ENCODE measurements at regions not wholly inside any gene's neighbourhood (a gene's known extent, or its start where the extent isn't known, plus 50 kb on each side); places are given as distances from the start of the nearest gene placed in this dataset.

GRCh38 chr19:27972291-27973040, 1240.5 kb downstream of the UQCRFS1 start:
- Histone ChIP-seq H3K4me3 (ENCODE audit: control insufficient read depth in 1 of 2, extremely low read depth in 1 of 2, low read length in 1 of 2) (no peak overlapping the region), H3K27me3 (replicated peaks in 1 of 2; ENCODE audit: control insufficient read depth in 2 of 2, extremely low read depth in 1 of 2, insufficient read depth in 2 of 2, low read length in 1 of 2) (no peaks in the 10 kb centered on the region)
- H3K36me3 Mint-ChIP-seq, result no peaks in the 10 kb centered on the region

GRCh38 chr19:27971869-27972268, 1241.1 kb downstream of the UQCRFS1 start:
- Mint-ChIP-seq H3K27me3 (peaks cover 0 to 11% of the 10 kb centered on the region in 2 donors), H3K36me3 (no peaks in the 10 kb centered on the region), H3K9me3 (no peaks in the 10 kb centered on the region), H3K4me1 (no peaks in the 10 kb centered on the region), H3K27ac (no peak overlapping the region), H3K4me3 (no peak overlapping the region)
- Histone ChIP-seq H3K27me3 (replicated peaks in 1 of 2; ENCODE audit: control insufficient read depth in 2 of 2, extremely low read depth in 1 of 2, insufficient read depth in 2 of 2, low read length in 1 of 2) (no peaks in the 10 kb centered on the region), H3K27ac (ENCODE audit: low read length) (no peak overlapping the region), H3K36me3 (ENCODE audit: control insufficient read depth in 2 of 2, extremely low read depth in 1 of 2, insufficient read depth in 1 of 2, low read length in 1 of 2) (no peaks in the 10 kb centered on the region), H3K9me3 (no peaks in the 10 kb centered on the region), H3K4me1 (ENCODE audit: control insufficient read depth in 1 of 2, extremely low read depth in 1 of 2, insufficient read depth in 2 of 2, low read length in 2 of 2) (no peaks in the 10 kb centered on the region), H3K4me3 (ENCODE audit: control insufficient read depth in 1 of 2, extremely low read depth in 1 of 2, low read length in 1 of 2) (no peak overlapping the region)
- no peak for ATAC-seq (replicated peaks in 1 of 4)
- WGBS (ENCODE audit: insufficient coverage), result 100% methylated on average over 1 of the region's 2 CpGs
- CTCF ChIA-PET, result no interaction called here
- POLR2A ChIA-PET, result no interaction called here
- no peak for DNase-seq

More at GRCh38 chr19:27972291-27973040, 1240.5 kb downstream of the UQCRFS1 start:
- Histone ChIP-seq H3K27ac (ENCODE audit: low read length) (no peak overlapping the region), H3K4me1 (ENCODE audit: control insufficient read depth in 1 of 2, extremely low read depth in 1 of 2, insufficient read depth in 2 of 2, low read length in 2 of 2) (no peaks in the 10 kb centered on the region), H3K9me3 (no peaks in the 10 kb centered on the region), H3K36me3 (ENCODE audit: control insufficient read depth in 2 of 2, extremely low read depth in 1 of 2, insufficient read depth in 1 of 2, low read length in 1 of 2) (no peaks in the 10 kb centered on the region)
- no peak for ATAC-seq (replicated peaks in 1 of 4)
- Mint-ChIP-seq H3K4me1 (no peaks in the 10 kb centered on the region), H3K9me3 (peaks cover 0 to 1% (median 0%) of the 10 kb centered on the region in 3 donors), H3K4me3 (no peak overlapping the region), H3K27me3 (peaks cover 0 to 11% of the 10 kb centered on the region in 2 donors), H3K27ac (no peak overlapping the region)
- DNase-seq, result no peak
- 54% methylated on average over 4 of the region's 5 CpGs for WGBS (ENCODE audit: insufficient coverage)
- CTCF ChIA-PET, result no interaction called here
- POLR2A ChIA-PET, result no interaction called here

GRCh38 chr19:27971071-27971470, 1241.9 kb downstream of the UQCRFS1 start:
- WGBS (ENCODE audit: insufficient coverage), result 78% methylated on average over 4 of the region's 5 CpGs
- DNase-seq, result no peak
- no peaks in the 10 kb centered on the region for H3K36me3 Mint-ChIP-seq
- ChIA-PET POLR2A (no interaction called here), CTCF (interaction anchor here in 1 of 2 donors (0.6 kb wide), 1 partner anchor 710 kb away, joined by 3 read pairs; no protein-coding TSS in a partner anchor)
- no peak overlapping the region for H3K27ac ChIP-seq (ENCODE audit: low read length)
- ATAC-seq (replicated peaks in 1 of 4), result no peak
- no peaks in the 10 kb centered on the region for H3K9me3 ChIP-seq
- H3K4me1 ChIP-seq (ENCODE audit: control insufficient read depth in 1 of 2, extremely low read depth in 1 of 2, insufficient read depth in 2 of 2, low read length in 2 of 2), result no peaks in the 10 kb centered on the region
- H3K4me3 Mint-ChIP-seq, result no peak overlapping the region
- no peak overlapping the region for H3K27ac Mint-ChIP-seq
- no peaks in the 10 kb centered on the region for H3K36me3 ChIP-seq (ENCODE audit: control insufficient read depth in 2 of 2, extremely low read depth in 1 of 2, insufficient read depth in 1 of 2, low read length in 1 of 2)
- no peak overlapping the region for H3K4me3 ChIP-seq (ENCODE audit: control insufficient read depth in 1 of 2, extremely low read depth in 1 of 2, low read length in 1 of 2)
- peaks cover 0 to 8% of the 10 kb centered on the region in 2 donors for H3K27me3 Mint-ChIP-seq
- H3K27me3 ChIP-seq (replicated peaks in 1 of 2; ENCODE audit: control insufficient read depth in 2 of 2, extremely low read depth in 1 of 2, insufficient read depth in 2 of 2, low read length in 1 of 2), result no peaks in the 10 kb centered on the region
- no peaks in the 10 kb centered on the region for H3K9me3 Mint-ChIP-seq
- H3K4me1 Mint-ChIP-seq, result no peaks in the 10 kb centered on the region

GRCh38 chr19:27966390-27966816, 1246.5 kb downstream of the UQCRFS1 start:
- H3K36me3 ChIP-seq (ENCODE audit: control insufficient read depth in 2 of 2, extremely low read depth in 1 of 2, insufficient read depth in 1 of 2, low read length in 1 of 2), result no peaks in the 10 kb centered on the region
- no CpG with 5 or more reads among the region's 2 CpGs for WGBS (ENCODE audit: insufficient coverage)
- no peaks in the 10 kb centered on the region for H3K9me3 Mint-ChIP-seq
- ATAC-seq (replicated peaks in 1 of 4) (no peak), DNase-seq (peak in 1 of 35 experiments; percentile 9)
- H3K27ac Mint-ChIP-seq, result no peak overlapping the region
- H3K27me3 Mint-ChIP-seq, result peaks cover 3 to 7% of the 10 kb centered on the region in 2 donors
- no peaks in the 10 kb centered on the region for H3K27me3 ChIP-seq (replicated peaks in 1 of 2; ENCODE audit: control insufficient read depth in 2 of 2, extremely low read depth in 1 of 2, insufficient read depth in 2 of 2, low read length in 1 of 2)
- H3K27ac ChIP-seq (ENCODE audit: low read length), result no peak overlapping the region
- H3K4me3 Mint-ChIP-seq, result no peak overlapping the region
- no peaks in the 10 kb centered on the region for H3K9me3 ChIP-seq
- POLR2A ChIA-PET, result no interaction called here
- no peaks in the 10 kb centered on the region for H3K4me1 ChIP-seq (ENCODE audit: control insufficient read depth in 1 of 2, extremely low read depth in 1 of 2, insufficient read depth in 2 of 2, low read length in 2 of 2)
- H3K4me3 ChIP-seq (ENCODE audit: control insufficient read depth in 1 of 2, extremely low read depth in 1 of 2, low read length in 1 of 2), result no peak overlapping the region
- CTCF ChIA-PET, result no interaction called here
- H3K36me3 Mint-ChIP-seq, result no peaks in the 10 kb centered on the region
- H3K4me1 Mint-ChIP-seq, result no peaks in the 10 kb centered on the region

- CTCF ChIA-PET, result no interaction called here
Measured at GRCh38 chr19:27964185-27964584, 1248.8 kb downstream of the UQCRFS1 start.

GRCh38 chr19:27962264-27962663, 1250.7 kb downstream of the UQCRFS1 start:
- CTCF ChIA-PET, result no interaction called here
- H3K4me3 Mint-ChIP-seq, result no peak overlapping the region

More at GRCh38 chr19:27964185-27964584, 1248.8 kb downstream of the UQCRFS1 start:
- Mint-ChIP-seq H3K4me3 (no peak overlapping the region), H3K36me3 (no peaks in the 10 kb centered on the region), H3K9me3 (peaks cover 0 to 5% (median 0%) of the 10 kb centered on the region in 3 donors), H3K27ac (no peak overlapping the region), H3K27me3 (peaks cover 3 to 7% of the 10 kb centered on the region in 2 donors), H3K4me1 (no peaks in the 10 kb centered on the region)
- H3K4me3 ChIP-seq (ENCODE audit: control insufficient read depth in 1 of 2, extremely low read depth in 1 of 2, low read length in 1 of 2), result no peak overlapping the region
- no peak for ATAC-seq (replicated peaks in 1 of 4)
- H3K27me3 ChIP-seq (replicated peaks in 1 of 2; ENCODE audit: control insufficient read depth in 2 of 2, extremely low read depth in 1 of 2, insufficient read depth in 2 of 2, low read length in 1 of 2), result no peaks in the 10 kb centered on the region
- no peak for DNase-seq
- H3K9me3 ChIP-seq, result no peaks in the 10 kb centered on the region
- no peak overlapping the region for H3K27ac ChIP-seq (ENCODE audit: low read length)
- H3K4me1 ChIP-seq (ENCODE audit: control insufficient read depth in 1 of 2, extremely low read depth in 1 of 2, insufficient read depth in 2 of 2, low read length in 2 of 2), result no peaks in the 10 kb centered on the region
- POLR2A ChIA-PET, result no interaction called here
- H3K36me3 ChIP-seq (ENCODE audit: control insufficient read depth in 2 of 2, extremely low read depth in 1 of 2, insufficient read depth in 1 of 2, low read length in 1 of 2), result no peaks in the 10 kb centered on the region

More at GRCh38 chr19:27962264-27962663, 1250.7 kb downstream of the UQCRFS1 start:
- Mint-ChIP-seq H3K27me3 (peaks cover 3 to 7% of the 10 kb centered on the region in 2 donors), H3K27ac (no peak overlapping the region), H3K36me3 (no peaks in the 10 kb centered on the region), H3K9me3 (peaks cover 0 to 5% (median 0%) of the 10 kb centered on the region in 3 donors), H3K4me1 (no peaks in the 10 kb centered on the region)
- Histone ChIP-seq H3K27ac (ENCODE audit: low read length) (no peak overlapping the region), H3K27me3 (replicated peaks in 1 of 2; ENCODE audit: control insufficient read depth in 2 of 2, extremely low read depth in 1 of 2, insufficient read depth in 2 of 2, low read length in 1 of 2) (no peaks in the 10 kb centered on the region), H3K9me3 (no peaks in the 10 kb centered on the region), H3K36me3 (ENCODE audit: control insufficient read depth in 2 of 2, extremely low read depth in 1 of 2, insufficient read depth in 1 of 2, low read length in 1 of 2) (no peaks in the 10 kb centered on the region), H3K4me1 (ENCODE audit: control insufficient read depth in 1 of 2, extremely low read depth in 1 of 2, insufficient read depth in 2 of 2, low read length in 2 of 2) (no peaks in the 10 kb centered on the region), H3K4me3 (ENCODE audit: control insufficient read depth in 1 of 2, extremely low read depth in 1 of 2, low read length in 1 of 2) (no peak overlapping the region)
- ATAC-seq (replicated peaks in 1 of 4) (no peak), DNase-seq (no peak)
- POLR2A ChIA-PET, result no interaction called here
- 41% methylated on average over 3 of the region's 3 CpGs for WGBS (ENCODE audit: insufficient coverage)
